ENCODE measurements at regions not wholly inside any gene's neighbourhood (a gene's known extent, or its start where the extent isn't known, plus 50 kb on each side); places are given as distances from the start of the nearest gene placed in this dataset.

DNA sequence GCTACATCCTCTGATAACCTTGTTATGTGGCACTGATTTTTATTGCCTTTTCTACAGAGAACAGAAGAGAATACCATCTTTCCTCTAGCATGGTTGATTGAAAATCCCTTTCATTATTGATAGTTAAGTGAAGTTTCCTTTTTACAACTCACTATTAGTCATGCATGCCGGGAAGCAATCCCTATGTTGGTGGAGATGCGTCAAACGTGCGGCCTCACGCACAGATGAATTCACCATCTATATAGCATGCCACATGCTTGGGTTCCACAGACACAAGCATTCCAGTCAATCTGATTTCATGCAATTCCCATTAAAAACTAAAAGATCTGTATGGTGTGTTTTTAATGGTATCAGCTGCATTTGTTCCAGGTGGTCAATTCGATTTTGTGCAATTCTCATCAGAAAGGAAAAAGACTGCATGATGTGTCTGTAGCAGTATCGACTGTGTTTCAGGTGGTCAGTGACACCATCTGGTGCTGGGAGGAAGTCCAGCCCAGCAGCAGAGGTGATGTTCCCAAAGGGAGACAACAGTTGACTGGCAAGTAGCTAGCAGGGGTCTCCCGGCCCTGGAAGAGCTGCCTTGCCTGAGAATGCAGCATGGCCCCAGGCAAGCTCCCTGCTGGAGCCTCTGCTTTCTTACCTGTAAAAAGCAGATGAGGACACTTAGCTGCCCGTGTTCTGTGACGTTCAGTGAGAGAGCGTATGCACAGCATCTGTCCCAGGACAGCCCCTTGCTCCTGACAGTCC, 151.3 kb upstream of the NCK2 start:
- no peak for DNase-seq (ENCODE audit: low read depth)

DNA sequence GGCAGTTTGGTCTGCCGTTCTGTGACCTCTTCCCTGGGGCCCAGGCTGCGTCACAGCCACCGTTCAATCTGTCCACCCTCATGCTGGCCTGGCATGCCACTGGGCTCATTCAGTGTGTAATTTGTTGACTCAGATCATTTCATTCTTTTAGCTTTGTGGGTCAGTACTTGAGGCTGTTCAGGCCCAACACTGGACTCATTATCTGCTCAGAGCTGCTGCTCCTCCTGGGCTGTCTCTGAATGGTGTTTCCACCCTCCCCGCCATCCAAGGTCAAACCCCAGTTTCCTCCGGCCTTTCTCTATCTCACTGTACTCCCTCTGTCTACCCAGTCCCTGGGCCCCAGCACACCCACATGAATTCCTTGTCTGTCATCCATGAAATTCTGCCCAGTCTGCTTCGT, 152.4 kb upstream of the NCK2 start:
- DNase-seq (ENCODE audit: low read depth): no peak

DNA sequence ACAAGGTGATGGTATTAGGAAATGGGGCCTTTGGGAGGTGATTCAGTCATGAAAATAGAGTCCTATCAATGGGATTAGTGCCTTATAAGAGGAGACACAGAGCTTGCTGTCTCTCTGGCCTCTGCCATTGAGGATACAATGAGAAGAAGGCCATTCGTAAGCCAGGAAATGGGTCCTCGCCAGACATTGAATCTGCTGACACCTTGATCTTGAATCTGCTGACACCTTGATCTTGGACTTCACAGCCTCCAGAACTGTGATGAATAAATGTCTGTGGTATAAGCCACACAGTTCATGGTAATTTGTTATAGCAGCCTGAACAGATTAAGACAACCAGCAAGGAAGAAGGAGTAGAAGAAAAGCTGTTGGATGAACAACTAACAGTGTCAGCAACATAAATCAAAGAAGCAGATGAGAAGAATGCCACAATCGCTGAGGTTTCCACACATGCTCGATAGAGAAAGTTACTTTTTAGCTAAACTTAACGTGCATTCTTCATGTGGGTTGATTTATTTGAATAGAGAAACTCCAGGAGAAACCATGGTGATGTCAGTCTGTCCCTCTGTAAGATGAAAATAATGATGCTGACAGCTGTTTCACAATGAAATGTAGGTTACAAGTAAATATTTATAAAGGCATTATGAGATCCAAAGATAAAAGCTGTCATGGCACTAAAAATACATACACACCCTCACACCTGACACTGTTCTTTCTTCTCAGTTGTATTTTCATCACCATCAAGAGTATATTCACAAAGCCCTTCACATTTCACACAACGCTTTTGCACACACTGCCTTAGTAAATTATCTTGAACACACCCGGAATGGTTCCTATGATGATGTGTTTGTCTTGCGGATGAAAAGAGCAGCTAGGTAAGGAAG, 153.7 kb upstream of the NCK2 start:
- no peak for DNase-seq (ENCODE audit: low read depth)

DNA sequence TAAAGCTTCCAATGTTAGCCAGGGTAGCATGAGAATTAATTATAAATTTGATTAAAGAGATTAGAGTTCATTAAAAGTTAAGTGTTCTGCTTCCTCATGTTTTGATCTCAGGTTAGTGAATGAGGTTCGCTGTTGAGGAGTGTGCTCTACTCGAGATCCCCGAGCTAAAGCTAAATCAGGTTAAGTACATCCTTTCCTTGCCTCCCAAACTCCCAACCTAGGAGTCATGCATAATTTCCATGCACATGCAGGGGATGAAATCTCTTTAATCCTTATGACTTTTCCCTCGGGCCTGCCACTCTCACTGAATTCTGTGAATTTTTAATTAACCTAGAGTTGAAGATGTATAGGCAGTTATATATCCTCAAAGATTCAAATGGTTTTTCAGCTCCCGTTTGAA, 156.1 kb upstream of the NCK2 start:
- no peak for DNase-seq (ENCODE audit: low read depth)

DNA sequence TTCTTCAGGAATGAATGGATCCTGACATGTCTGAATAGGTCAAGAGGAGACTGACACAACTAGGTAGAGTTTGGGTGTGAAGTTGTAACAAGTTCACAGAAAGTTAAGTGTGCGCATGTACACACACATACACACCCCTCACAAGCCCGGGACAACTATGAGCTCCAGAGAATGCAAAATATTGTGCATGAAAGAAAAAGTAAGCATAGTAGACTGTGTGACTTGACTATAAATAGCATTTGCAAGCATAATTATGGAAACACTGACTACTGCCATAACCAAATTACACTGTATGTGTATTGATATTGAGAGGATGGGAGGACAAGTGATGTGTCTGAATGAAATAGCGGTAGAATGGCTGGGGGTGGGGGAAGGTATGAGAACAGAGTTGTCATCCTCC, 157.1 kb upstream of the NCK2 start:
- DNase-seq (ENCODE audit: low read depth): no peak

DNA sequence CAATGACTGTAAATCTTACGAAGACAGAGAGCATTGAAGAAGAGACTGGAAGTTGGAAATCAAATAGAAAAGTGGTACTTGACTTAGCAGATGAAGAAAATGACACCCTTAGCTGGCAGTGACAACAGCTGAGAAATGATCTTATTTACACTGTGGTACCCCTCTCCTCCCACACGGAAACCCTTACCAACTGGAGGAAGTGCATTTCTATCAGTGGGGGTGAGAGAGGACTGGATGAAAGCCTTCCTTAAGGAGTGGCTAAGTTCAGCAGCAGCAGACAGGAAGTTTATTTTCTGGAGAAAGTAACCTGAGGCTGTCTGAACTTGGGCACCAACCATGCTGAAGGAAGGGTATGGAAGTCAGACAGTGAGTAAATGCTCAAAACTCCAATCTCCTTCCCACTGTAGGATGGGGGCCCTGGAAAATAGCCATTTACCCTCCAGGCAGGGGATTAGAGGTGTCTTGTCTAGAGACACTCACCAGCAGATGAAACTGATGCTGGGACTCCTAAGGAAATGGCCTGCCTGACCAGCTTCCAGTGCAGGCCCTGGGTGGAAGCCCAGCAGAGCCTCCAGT, 160.2 kb upstream of the NCK2 start:
- DNase-seq (ENCODE audit: low read depth): no peak

DNA sequence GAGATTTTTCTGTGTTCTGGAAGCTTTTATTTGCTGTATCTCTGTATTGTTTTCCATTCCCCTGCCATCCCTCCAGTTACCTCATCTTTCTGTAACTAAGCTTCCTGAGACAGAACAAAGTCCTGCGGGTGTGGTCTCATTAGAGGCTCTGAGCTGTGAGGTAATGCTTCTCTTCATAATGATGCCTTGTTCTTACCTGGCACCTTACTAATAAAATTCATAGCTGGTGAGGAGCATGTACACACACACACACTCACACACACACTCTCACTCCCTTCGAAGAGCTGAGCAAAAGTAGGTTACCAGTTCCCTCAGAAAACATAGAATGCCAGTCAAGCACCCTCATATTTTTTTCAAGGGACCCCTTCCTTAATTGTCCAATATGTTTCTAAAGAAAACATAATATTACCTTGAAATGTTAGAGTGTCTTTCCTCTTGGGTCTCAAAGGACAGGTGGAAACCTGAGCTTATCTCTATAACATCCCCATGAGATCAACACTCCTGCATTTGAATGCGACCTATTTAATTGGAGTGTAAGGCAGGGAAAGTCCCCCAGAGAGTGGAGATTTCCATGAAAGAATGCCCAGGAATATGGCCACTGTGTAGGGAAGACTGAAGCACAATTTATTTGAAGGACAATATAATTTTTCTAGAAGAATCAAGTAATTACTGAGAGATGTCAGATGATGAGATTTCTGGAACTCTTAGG, 161.6 kb upstream of the NCK2 start:
- DNase-seq (ENCODE audit: low read depth): no peak

DNA sequence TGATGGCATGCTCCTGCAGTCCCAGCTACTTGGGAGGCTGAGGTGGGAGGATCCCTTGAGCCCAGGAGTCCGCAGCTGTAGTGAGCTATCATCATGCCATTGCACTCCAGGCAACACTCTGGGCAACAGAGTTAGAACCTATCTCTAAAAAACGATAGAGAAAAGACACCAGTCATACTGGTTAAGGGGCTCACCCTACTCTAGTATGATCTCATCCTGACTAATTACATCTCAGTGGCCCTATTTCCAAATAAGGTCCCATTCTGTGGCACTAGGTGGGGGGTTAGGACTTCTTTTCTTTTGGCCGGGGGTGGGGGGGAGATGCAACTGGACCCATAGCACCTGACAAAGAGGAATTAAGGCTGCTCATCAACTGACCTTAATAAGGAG, 163.2 kb upstream of the NCK2 start:
- no peak for DNase-seq (ENCODE audit: low read depth)

DNA sequence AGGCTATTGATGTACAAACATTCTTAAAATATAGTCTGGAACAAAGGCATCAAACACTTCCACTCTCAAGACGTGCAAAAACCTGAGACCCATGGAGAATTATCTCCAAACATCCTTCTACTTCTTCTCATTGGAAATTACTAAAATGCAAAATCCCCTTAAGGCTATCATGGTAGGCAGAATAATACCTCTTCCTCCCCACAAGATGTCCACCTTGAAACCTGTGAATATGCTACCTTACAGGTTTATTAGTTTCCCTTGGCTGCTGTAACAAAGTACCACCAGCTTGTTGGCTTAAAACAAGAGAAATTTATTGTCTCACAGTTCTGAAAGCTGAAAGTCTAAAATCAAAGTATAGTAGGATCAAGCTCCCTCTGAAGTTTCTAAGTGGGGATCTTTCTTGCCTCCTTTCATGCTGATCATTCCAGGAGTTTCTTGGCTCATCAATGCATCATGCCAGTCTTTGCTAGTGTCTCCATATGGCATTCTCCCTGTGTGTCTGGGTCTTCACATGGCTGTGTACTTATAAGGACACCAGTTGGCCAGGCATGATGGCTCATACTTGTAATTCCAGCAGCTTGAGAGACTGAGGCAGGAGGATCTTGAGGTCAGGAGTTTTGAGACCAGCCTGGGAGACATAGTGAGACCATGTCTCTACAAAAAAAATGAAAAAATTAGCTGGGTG, 163.7 kb upstream of the NCK2 start:
- no peak for DNase-seq (ENCODE audit: low read depth)

DNA sequence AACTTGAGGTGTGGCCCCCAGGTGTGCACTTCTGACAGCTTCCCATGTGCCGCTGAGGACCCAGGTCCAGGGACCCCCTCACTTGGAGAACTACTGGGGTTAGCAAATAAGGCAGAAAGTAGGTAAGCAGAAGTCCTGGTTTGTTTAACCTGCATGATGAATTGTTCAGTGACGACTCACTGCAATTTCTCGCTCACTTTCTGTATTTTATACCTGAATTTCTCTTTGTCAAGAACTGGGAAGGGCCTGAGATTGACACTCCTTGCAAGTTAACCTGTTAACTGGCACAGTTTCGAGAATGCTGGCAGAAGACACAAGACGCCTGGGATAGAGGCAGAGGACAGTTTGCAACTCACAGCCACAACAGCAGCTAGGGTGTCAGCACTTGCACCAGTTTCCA, 164.5 kb upstream of the NCK2 start:
- DNase-seq (ENCODE audit: low read depth): no peak

DNA sequence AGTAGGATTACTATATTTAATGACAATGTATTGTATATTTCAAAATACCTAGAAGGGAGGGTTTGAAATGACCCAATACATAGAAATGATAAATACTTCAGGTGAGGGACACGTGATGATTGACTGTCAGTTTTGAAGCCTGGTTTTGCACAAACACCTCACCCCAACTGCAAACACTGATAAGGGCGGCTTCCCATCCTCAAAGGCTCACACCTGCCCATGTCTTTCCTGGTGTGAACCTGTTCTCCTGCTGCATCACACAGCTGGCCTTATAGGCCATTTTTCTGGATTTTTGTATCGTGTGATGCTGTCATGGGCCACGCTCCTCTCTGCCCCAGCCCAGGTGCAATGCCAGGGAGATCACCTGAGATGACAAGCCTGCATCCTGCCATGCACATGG, 166.5 kb upstream of the NCK2 start:
- no peak for DNase-seq (ENCODE audit: low read depth)

DNA sequence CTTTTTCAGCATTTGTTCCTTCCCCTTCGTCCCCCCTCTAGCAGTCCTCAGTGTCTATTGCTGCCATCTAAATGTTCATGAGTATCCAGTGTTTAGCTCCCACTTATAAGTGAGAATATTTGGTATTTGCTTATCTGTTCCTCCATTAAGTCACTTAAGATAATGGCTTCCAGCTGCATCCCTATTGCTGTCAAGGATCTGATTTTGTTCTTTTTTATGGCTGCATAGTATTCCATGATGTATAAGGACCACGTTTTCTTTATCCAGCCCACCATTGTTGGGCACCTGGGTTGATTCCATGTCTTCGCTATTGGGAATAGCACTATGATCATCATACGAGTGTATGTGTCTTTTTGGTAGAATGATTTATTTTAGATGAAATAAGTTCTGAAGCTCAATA, 166.9 kb upstream of the NCK2 start:
- DNase-seq (ENCODE audit: low read depth): no peak

DNA sequence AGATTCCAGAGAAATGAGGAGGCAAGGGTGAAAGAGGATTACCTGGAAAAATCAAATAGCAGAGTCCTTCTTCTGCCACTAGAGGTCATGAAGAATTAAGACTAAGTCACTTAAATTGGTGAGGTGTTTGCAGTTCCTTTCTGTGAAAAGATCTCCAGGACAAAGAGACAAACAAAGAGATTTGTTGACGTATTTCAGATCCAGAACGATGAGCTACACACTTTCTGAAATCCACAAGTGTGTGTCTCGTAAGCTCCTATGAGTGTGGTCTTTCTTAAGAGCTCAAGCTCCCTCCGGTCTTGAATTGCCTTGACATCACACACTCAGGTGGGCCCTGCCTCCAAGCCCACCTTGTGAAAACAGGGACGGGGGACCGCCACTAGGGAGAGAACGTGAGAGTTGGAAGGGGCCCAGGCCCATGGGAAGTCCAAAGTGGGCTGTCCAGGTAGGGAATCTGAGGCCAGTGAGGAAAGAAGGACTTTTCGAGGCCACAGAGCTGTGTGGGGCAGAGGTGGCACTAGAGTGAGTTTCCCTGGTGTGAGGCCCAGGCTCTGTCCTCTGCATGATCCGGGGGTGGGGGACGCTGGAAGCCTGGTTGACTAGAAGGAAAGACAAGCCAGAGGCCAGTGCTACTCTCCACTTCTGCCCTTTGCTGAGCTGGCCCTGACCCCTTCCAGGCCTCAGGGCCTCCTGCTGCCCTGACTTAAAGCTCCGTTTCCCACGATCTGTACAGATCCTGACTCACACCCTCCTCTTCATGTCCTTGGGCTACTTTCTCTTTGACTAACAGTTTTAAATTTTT, 168.1 kb upstream of the NCK2 start:
- DNase-seq (ENCODE audit: low read depth): no peak

DNA sequence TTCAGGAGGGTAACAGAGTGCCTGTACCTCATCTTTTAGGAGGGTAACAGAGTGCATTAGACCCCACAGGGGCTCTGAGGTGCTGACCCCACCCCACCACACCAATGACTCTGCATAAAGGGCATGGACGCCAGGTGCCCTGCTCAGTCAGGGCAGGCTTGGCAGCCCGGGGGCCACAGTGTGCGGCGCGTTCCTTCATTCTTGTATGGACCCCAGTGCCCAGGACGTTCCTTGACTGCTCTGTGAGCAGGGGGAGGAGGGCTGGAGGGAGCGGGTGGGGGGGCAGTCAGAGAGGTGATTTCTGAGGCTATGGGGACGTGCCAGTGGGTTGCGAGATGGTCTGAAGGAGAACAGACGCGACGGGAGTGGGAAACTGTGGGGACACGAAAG, 168.7 kb upstream of the NCK2 start:
- DNase-seq (ENCODE audit: low read depth): no peak

DNA sequence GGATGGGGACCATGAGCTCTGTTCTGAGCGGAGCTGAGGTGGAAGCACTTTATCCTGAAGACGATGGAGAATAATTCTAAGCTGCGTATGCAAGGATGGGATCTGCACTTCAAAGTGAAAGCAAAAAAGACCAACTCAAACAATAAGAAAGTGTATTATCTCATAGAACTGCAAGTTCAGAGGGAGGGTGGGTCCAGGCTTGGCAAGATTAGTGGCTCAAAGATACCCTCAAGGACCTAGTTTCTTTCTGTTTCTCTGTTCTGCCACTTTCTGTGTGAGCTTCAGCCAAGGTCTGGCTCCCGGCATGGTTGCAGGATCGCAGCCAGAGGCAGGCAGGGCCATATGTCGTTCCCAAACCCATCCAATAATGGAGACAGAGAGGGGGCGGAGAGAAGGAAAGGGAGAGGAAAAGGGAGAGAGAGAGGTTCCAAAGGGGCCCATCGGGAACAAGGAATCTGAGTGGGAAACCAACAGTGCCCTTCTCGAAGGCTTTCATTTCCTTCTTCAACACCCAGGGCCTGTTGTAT, 169.2 kb upstream of the NCK2 start:
- DNase-seq (ENCODE audit: low read depth): no peak

DNA sequence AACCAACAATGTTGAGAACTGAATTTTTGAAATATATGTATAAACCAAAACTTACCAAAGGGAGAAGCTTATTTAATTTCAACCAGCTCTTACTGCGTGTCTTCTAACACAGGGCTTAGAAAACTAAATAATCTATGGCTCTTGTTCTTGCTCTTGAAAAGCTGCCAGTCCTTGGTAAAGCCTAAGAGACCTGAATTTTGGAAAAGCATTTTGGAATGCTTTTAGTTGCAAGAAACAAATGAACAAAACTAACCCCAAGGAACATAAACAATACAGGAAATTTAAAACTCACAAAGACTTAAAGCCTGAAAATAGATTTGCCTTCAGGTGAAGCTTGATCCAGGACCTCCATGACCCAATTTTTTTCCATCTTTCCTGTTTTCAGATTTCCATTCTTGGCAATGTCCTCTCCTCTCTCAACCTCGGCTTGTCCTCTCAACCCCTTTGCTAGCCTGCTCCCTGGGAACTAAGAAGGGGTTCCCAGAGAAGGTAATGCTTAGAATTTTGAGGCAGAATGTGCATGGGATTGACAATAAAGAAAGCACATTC, 169.8 kb upstream of the NCK2 start:
- no peak for DNase-seq (ENCODE audit: low read depth)

DNA sequence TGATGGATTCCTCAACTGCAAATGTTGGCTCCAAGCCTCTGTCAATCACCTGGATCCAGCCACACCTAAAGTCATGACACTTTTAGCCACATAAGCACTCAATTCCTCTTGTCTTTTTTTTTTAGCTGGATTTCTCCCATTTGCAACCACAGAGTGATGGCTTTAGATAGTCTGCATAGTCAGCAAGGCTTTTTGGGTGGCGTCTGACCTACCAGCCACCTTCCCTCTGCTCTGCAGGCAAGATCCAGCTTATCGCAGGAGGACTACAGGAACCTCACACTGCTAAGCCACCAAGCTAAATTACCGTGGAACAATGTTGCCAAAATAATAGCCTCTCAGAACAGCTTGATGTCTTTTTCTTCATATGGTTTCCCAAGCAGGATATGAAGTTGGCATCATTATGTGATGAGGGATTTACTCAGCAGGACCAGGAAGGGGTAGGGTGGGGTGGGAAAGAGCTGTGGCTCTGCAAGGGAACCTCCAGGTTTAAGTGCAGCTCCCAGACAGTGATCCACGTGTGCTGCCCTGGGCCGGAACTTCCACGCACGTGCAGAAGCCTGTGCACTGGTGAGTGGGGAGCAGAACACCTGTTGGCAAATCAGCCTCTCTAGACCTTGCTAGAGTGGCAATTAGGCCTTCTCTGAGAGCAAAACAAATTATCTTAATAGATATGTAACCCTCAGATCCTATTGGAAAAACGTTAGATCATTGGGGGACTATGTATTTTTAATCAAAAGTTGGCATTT, 170.6 kb upstream of the NCK2 start:
- no peak for DNase-seq (ENCODE audit: low read depth)

DNA sequence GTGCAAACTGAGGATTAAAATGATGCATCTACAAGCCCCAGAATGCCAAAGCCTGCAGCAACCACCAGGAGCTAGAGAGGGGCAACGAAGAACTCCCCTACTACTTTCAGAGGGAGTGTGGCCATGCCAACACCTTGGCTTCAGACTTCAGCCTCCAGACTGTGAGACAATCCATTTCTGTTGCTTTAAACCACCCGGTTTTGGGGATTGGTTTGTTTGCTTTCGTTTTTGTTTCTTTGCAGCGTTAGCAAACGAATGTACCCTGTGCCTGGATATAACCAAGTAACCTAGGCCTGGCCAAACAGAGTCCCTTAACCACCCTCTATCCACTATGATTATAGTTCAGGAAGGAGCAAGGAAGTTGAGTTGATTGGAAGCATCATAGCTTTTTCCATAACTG, 171.2 kb upstream of the NCK2 start:
- DNase-seq (ENCODE audit: low read depth): no peak

DNA sequence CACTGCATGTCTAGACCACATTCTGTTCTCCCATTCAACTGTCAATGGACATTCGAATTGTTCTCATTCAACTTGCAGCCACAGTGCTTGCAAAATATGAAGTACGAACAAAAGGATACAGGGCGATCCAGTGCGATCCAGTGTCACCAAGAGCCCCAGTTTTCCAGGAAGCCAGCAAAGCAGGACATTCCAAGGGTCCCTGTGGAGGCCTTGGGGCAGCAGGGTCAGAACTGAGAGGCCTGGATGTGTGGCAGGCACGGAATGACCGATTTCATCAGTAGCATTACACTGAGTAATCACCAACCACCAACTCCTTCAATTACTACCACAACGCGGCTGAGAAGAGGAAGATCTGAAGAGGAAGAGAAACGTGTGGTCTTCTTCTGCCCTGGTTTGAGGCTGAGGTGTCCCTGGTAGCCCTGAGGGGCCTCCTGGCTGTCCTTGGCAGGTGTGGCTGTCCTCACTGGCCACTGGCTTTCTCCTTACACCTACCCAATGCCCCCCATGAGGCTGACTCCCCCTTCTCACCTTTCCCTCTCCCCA, 172.7 kb upstream of the FHL2 start:
- no peak for DNase-seq (ENCODE audit: low read depth)

DNA sequence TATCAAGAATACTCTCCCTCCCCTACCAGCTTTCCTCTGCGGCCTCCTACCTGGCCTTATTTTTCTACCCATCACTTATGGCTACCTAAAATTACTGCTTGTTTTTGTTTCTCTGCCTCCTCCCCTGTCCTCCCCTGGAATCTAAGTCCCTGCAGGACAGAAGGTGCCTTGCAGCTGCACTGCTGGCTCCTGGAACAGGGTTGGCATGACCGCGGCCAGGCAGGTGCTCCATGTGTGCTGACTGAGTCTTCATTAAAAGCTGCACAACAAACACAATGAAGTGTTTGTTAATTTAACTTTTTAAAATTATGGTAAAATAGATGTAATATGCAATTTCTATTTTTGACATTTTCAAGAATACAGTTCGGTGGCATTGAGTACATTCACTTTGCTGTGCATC, 171.9 kb upstream of the FHL2 start:
- no peak for DNase-seq (ENCODE audit: low read depth)
